GM23338 (cell line): ENCODE measurements at regions not wholly inside any gene's neighbourhood (a gene's known extent, or its start where the extent isn't known, plus 50 kb on each side); places are given as distances from the start of the nearest gene placed in this dataset.

Source experiments
- ATAC-seq: fragments of 200-7000 bp; cut with Tn5 transposase; 3 replicates; pipeline ENCODE4 v1.9.1; 2020
- DNase-seq: peaks from one replicate; pipeline ENCODE4 v3.0.0-alpha.2; 2015; ENCODE audit warnings: low spot score
- H2AFZ ChIP-seq: fragments of 200-600 bp; sonication (generic); 2 replicates; pipeline ENCODE4 v1.8.0; 2016; ENCODE audit warnings: antibody characterized with exemption, mild to moderate bottlenecking, moderate library complexity
- H3F3A ChIP-seq: fragments of 200-600 bp; sonication (generic); replicated peaks from 2 replicates; pipeline ENCODE4 v1.8.0; 2017; ENCODE audit warnings: antibody characterized with exemption, mixed run types, low read depth
- H3K27ac ChIP-seq: fragments of 200-600 bp; sonication (generic); 2 replicates; pipeline ENCODE4 v1.6.1; 2016; ENCODE audit warnings: low read depth
- H3K27me3 ChIP-seq: fragments of 200-600 bp; sonication (generic); 2 replicates; pipeline ENCODE4 v1.8.0; 2016; ENCODE audit warnings: mild to moderate bottlenecking, mixed run types, moderate library complexity; ENCODE audit not compliant: insufficient read depth
- H3K36me3 ChIP-seq: fragments of 200-600 bp; sonication (generic); 2 replicates; pipeline ENCODE4 v1.8.0; 2016; ENCODE audit warnings: mild to moderate bottlenecking; ENCODE audit not compliant: insufficient read depth
- H3K4me1 ChIP-seq: fragments of 200-600 bp; sonication (generic); 2 replicates; pipeline ENCODE4 v1.8.0; 2016; ENCODE audit warnings: mild to moderate bottlenecking, moderate library complexity; ENCODE audit not compliant: insufficient read depth
- H3K4me2 ChIP-seq: fragments of 200-600 bp; sonication (generic); 2 replicates; pipeline ENCODE4 v1.7.1; 2017; ENCODE audit warnings: mixed run types
- H3K4me3 ChIP-seq: fragments of 200-600 bp; sonication (generic); 2 replicates; pipeline ENCODE4 v1.6.1; 2016; ENCODE audit warnings: mixed run types
- H3K79me2 ChIP-seq: fragments of 200-600 bp; sonication (generic); replicated peaks from 2 replicates; pipeline ENCODE4 v1.8.0; 2017; ENCODE audit warnings: mild to moderate bottlenecking; ENCODE audit not compliant: insufficient read depth
- H3K9me2 ChIP-seq: fragments of 200-600 bp; sonication (generic); 2 replicates; pipeline ENCODE4 v1.8.0; 2017; ENCODE audit not compliant: insufficient read depth
- H4K20me1 ChIP-seq: fragments of 200-600 bp; sonication (generic); replicated peaks from 2 replicates; pipeline ENCODE4 v1.8.0; 2017; ENCODE audit warnings: mild to moderate bottlenecking; ENCODE audit not compliant: insufficient read depth
- H3K27ac Mint-ChIP-seq: 2 replicates; pipeline ENCODE4 v1.8.0; 2020; ENCODE audit warnings: inconsistent platforms, mild to moderate bottlenecking, moderate library complexity, mixed read lengths
- H3K27me3 Mint-ChIP-seq: 3 replicates; pipeline ENCODE4 v1.8.0; 2022; ENCODE audit warnings: low read depth, mild to moderate bottlenecking, moderate library complexity, mixed read lengths, inconsistent platforms; ENCODE audit not compliant: insufficient read depth, poor library complexity
- H3K36me3 Mint-ChIP-seq: 3 replicates; pipeline ENCODE4 v1.8.0; 2021; ENCODE audit warnings: low read depth, mild to moderate bottlenecking, inconsistent platforms, moderate library complexity, mixed read lengths
- H3K4me1 Mint-ChIP-seq: 3 replicates; pipeline ENCODE4 v1.8.0; 2020; ENCODE audit warnings: mild to moderate bottlenecking, inconsistent platforms, mixed read lengths
- H3K4me3 Mint-ChIP-seq: 3 replicates; pipeline ENCODE4 v1.8.0; 2021; ENCODE audit warnings: moderate library complexity, mild to moderate bottlenecking, inconsistent platforms, mixed read lengths
- H3K9me3 Mint-ChIP-seq: 3 replicates; pipeline ENCODE4 v1.8.0; 2020; ENCODE audit warnings: moderate library complexity, mild to moderate bottlenecking, inconsistent platforms, mixed read lengths
- CREB1 ChIP-seq: fragments of 250-450 bp; sonication (Bioruptor Pico); IDR thresholded peaks from 2 replicates; pipeline ENCODE4 v1.5.0; 2020; ENCODE audit warnings: low read depth, mild to moderate bottlenecking, moderate library complexity
- EZH2 ChIP-seq: fragments of 200-600 bp; sonication (generic); IDR thresholded peaks from one replicate; pipeline ENCODE4 v1.8.0; 2017; ENCODE audit warnings: antibody characterized with exemption, mild to moderate bottlenecking, low read depth; ENCODE audit not compliant: unreplicated experiment
- EZH2phosphoT487 ChIP-seq: fragments of 200-600 bp; sonication (generic); IDR thresholded peaks from one replicate; pipeline ENCODE4 v1.8.1; 2018; ENCODE audit warnings: antibody characterized with exemption; ENCODE audit not compliant: unreplicated experiment
- NANOG ChIP-seq: IDR thresholded peaks from 2 replicates; pipeline ENCODE4 v1.6.1; 2016; ENCODE audit warnings: antibody characterized with exemption, borderline replicate concordance
- POLR2AphosphoS5 ChIP-seq: IDR thresholded peaks from 2 replicates; pipeline ENCODE4 v1.6.1; 2016; ENCODE audit warnings: antibody characterized with exemption, low read depth
- STAT1 ChIP-seq: IDR thresholded peaks from one replicate; pipeline ENCODE4 v1.6.1; 2016; ENCODE audit warnings: antibody characterized with exemption; ENCODE audit not compliant: unreplicated experiment
- ZNF114 ChIP-seq: fragments of 250-450 bp; sonication (Bioruptor Pico); IDR thresholded peaks from 2 replicates; pipeline ENCODE4 v1.5.0; 2020; ENCODE audit warnings: mild to moderate bottlenecking, moderate library complexity
- TF ChIP-seq, protein P1 (sequence below): IDR thresholded peaks from one replicate; pipeline ENCODE4 v1.6.1; 2018; ENCODE audit warnings: antibody characterized with exemption; ENCODE audit not compliant: unreplicated experiment
- TF ChIP-seq, protein P2 (sequence below): IDR thresholded peaks from 2 replicates; pipeline ENCODE4 v1.6.1; 2016; ENCODE audit warnings: antibody characterized with exemption
- TF ChIP-seq, protein P3 (sequence below), 2 experiments: fragments of 200-600 bp in 1 of 2; sonication (generic) in 1 of 2; conservative IDR thresholded peaks; 2 replicates each; pipeline versions ENCODE4 v1.5.1 to v1.6.1; 2016 to 2017; ENCODE audit warnings: antibody characterized with exemption in 2 of 2, low read depth in 2 of 2, mild to moderate bottlenecking in 2 of 2, moderate library complexity in 1 of 2

DNA sequence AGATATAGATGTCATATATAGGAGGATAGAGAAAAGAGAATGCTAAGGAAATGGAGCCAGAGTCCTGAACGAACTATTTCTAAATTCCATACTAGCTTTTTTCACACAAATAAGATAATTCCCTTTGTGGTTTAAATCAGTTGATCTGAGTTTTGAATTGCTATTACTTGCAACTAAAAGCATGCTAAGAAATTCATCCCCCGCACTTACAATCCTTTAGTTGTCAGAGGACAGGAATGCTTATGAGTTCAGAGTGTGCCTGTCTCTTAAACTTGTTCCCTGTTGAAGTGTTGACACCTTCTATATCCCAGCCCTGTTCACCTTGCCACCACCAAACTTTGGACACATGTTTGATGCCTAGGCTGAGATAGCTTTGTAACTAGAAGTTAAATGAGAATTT lies 406.2 kb downstream of the METTL15 start (continued):
- TF ChIP-seq, protein P1, sequence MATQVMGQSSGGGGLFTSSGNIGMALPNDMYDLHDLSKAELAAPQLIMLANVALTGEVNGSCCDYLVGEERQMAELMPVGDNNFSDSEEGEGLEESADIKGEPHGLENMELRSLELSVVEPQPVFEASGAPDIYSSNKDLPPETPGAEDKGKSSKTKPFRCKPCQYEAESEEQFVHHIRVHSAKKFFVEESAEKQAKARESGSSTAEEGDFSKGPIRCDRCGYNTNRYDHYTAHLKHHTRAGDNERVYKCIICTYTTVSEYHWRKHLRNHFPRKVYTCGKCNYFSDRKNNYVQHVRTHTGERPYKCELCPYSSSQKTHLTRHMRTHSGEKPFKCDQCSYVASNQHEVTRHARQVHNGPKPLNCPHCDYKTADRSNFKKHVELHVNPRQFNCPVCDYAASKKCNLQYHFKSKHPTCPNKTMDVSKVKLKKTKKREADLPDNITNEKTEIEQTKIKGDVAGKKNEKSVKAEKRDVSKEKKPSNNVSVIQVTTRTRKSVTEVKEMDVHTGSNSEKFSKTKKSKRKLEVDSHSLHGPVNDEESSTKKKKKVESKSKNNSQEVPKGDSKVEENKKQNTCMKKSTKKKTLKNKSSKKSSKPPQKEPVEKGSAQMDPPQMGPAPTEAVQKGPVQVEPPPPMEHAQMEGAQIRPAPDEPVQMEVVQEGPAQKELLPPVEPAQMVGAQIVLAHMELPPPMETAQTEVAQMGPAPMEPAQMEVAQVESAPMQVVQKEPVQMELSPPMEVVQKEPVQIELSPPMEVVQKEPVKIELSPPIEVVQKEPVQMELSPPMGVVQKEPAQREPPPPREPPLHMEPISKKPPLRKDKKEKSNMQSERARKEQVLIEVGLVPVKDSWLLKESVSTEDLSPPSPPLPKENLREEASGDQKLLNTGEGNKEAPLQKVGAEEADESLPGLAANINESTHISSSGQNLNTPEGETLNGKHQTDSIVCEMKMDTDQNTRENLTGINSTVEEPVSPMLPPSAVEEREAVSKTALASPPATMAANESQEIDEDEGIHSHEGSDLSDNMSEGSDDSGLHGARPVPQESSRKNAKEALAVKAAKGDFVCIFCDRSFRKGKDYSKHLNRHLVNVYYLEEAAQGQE: no peak
- no peak for TF ChIP-seq POLR2AphosphoS5
- no peak for TF ChIP-seq ZNF114 (CRISPR knock-in tag)
- TF ChIP-seq, protein P2, sequence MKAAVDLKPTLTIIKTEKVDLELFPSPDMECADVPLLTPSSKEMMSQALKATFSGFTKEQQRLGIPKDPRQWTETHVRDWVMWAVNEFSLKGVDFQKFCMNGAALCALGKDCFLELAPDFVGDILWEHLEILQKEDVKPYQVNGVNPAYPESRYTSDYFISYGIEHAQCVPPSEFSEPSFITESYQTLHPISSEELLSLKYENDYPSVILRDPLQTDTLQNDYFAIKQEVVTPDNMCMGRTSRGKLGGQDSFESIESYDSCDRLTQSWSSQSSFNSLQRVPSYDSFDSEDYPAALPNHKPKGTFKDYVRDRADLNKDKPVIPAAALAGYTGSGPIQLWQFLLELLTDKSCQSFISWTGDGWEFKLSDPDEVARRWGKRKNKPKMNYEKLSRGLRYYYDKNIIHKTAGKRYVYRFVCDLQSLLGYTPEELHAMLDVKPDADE: no peak
- no peak for TF ChIP-seq NANOG

DNA sequence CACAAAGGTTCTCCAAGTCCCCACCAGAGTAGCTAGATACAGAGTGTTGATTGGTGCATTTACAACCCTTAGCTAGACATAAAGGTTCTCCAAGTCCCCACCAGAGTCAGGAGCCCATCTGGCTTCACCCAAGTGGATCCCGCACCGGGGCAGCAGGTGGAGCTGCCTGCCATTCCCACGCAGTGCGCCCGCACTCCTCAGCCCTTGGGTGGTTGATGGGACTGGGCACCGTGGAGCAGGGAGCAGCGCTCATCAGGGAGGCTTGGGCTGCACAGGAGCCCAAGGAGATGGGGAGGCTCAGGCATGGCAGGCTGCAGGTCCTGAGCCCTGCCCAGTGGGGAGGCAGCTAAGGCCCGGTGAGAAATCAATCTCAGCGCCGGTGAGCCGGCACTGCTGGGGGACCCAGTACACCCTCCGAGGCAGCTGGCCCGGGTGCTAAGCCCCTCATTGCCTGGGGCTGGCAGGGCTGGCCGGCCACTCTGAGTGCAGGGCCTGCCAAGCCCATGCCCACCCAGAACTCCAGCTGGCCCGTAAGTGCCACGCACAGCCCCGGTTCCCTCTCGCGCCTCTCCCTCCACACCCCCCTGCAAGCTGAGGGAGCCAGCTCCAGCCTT lies 404.1 kb downstream of the METTL15 start:
- peaks cover 26% of the 10 kb centered on the region for H3K36me3 Mint-ChIP-seq
- no peaks in the 10 kb centered on the region for H3K27me3 ChIP-seq
- no peaks in the 10 kb centered on the region for H3K79me2 ChIP-seq
- H3K4me2 ChIP-seq: no peak overlapping the region
- no peaks in the 10 kb centered on the region for H4K20me1 ChIP-seq
- peaks cover 3% of the 10 kb centered on the region; the same call in 1 of the 2 replicates for H3K36me3 ChIP-seq
- no peaks in the 10 kb centered on the region for H3F3A ChIP-seq
- TF ChIP-seq ZNF114 (CRISPR knock-in tag) (no peak), EZH2 (no peak), STAT1 (no peak), CREB1 (CRISPR knock-in tag) (no peak), EZH2phosphoT487 (no peak)
- TF ChIP-seq, protein P3, sequence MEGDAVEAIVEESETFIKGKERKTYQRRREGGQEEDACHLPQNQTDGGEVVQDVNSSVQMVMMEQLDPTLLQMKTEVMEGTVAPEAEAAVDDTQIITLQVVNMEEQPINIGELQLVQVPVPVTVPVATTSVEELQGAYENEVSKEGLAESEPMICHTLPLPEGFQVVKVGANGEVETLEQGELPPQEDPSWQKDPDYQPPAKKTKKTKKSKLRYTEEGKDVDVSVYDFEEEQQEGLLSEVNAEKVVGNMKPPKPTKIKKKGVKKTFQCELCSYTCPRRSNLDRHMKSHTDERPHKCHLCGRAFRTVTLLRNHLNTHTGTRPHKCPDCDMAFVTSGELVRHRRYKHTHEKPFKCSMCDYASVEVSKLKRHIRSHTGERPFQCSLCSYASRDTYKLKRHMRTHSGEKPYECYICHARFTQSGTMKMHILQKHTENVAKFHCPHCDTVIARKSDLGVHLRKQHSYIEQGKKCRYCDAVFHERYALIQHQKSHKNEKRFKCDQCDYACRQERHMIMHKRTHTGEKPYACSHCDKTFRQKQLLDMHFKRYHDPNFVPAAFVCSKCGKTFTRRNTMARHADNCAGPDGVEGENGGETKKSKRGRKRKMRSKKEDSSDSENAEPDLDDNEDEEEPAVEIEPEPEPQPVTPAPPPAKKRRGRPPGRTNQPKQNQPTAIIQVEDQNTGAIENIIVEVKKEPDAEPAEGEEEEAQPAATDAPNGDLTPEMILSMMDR (conservative IDR thresholded peaks at IDR 0.05; ENCODE audit: low read depth in 2 of 2): no peak
- H3K4me3 ChIP-seq: no peak overlapping the region
- H3K27ac Mint-ChIP-seq: no peak overlapping the region
- H3K4me3 Mint-ChIP-seq: no peak overlapping the region
- no peak overlapping the region for H3K27ac ChIP-seq
- H3K4me1 ChIP-seq: no peaks in the 10 kb centered on the region
- peaks cover 3% of the 10 kb centered on the region; the same call in 1 of the 2 replicates for H3K9me2 ChIP-seq
- no peak for ATAC-seq
- H3K9me3 Mint-ChIP-seq: peaks cover 30% of the 10 kb centered on the region
- H3K27me3 Mint-ChIP-seq: no peaks in the 10 kb centered on the region
- no peaks in the 10 kb centered on the region for H3K4me1 Mint-ChIP-seq
- no peak overlapping the region for H2AFZ ChIP-seq
- DNase-seq: no peak
